IPS-20b (cell line): ENCODE measurements at regions not wholly inside any gene's neighbourhood (a gene's known extent, or its start where the extent isn't known, plus 50 kb on each side); places are given as distances from the start of the nearest gene placed in this dataset.

Experiments
- H3K27ac ChIP-seq: one replicate; pipeline ENCODE4 v1.5.1; 2013; ENCODE audit warnings: low read length
- H3K27me3 ChIP-seq: 2 replicates; pipeline ENCODE4 v1.6.1; 2013; ENCODE audit warnings: mild to moderate bottlenecking, low read length, inconsistent platforms; ENCODE audit not compliant: insufficient read depth
- H3K36me3 ChIP-seq: 2 replicates; pipeline ENCODE4 v1.6.1; 2013; ENCODE audit warnings: low read depth, mild to moderate bottlenecking, inconsistent platforms, low read length, moderate library complexity; ENCODE audit not compliant: insufficient read depth
- H3K4me1 ChIP-seq: 2 replicates; pipeline ENCODE4 v1.6.1; 2013; ENCODE audit warnings: mild to moderate bottlenecking, control low read depth, inconsistent platforms, low read length, moderate library complexity; ENCODE audit not compliant: insufficient read depth
- H3K4me3 ChIP-seq: 2 replicates; pipeline ENCODE4 v1.5.1; 2013; ENCODE audit warnings: mild to moderate bottlenecking, low read length, inconsistent platforms
- H3K9ac ChIP-seq: 2 replicates; pipeline ENCODE4 v1.6.1; 2013; ENCODE audit warnings: low read depth, mild to moderate bottlenecking, inconsistent platforms, low read length, moderate library complexity
- H3K9me3 ChIP-seq: 2 replicates; pipeline ENCODE4 v1.6.1; 2013; ENCODE audit warnings: mild to moderate bottlenecking, low read depth, low read length, inconsistent platforms; ENCODE audit not compliant: insufficient read depth

- H3K36me3 ChIP-seq = no peaks in the 10 kb centered on the region
- no peak overlapping the region for H3K4me3 ChIP-seq
- H3K4me1 ChIP-seq = no peaks in the 10 kb centered on the region
- H3K9ac ChIP-seq = no peak overlapping the region
- no peaks in the 10 kb centered on the region for H3K9me3 ChIP-seq
- no peaks in the 10 kb centered on the region for H3K27me3 ChIP-seq
- no peak overlapping the region for H3K27ac ChIP-seq
Observed at GRCh38 chr12:22740656-22741355, 115.8 kb downstream of the ETNK1 start.

GRCh38 chr12:22743700-22744099 is 118.7 kb downstream of the ETNK1 start:
- Histone ChIP-seq H3K36me3 (no peaks in the 10 kb centered on the region), H3K27ac (no peak overlapping the region), H3K27me3 (no peaks in the 10 kb centered on the region), H3K4me1 (no peaks in the 10 kb centered on the region), H3K9ac (no peak overlapping the region), H3K9me3 (no peaks in the 10 kb centered on the region), H3K4me3 (no peak overlapping the region)

GRCh38 chr12:22744197-22744596 is 119.2 kb downstream of the ETNK1 start:
- Histone ChIP-seq H3K4me3 (no peak overlapping the region), H3K27me3 (no peaks in the 10 kb centered on the region), H3K9ac (no peak overlapping the region), H3K27ac (no peak overlapping the region), H3K9me3 (no peaks in the 10 kb centered on the region), H3K4me1 (no peaks in the 10 kb centered on the region), H3K36me3 (no peaks in the 10 kb centered on the region)

GRCh38 chr12:22746720-22747119 is 121.7 kb downstream of the ETNK1 start:
- Histone ChIP-seq H3K4me1 (no peaks in the 10 kb centered on the region), H3K4me3 (no peak overlapping the region), H3K36me3 (no peaks in the 10 kb centered on the region), H3K9me3 (no peaks in the 10 kb centered on the region), H3K27me3 (no peaks in the 10 kb centered on the region), H3K27ac (no peak overlapping the region), H3K9ac (no peak overlapping the region)

GRCh38 chr12:22755629-22756028 is 130.7 kb downstream of the ETNK1 start:
- Histone ChIP-seq H3K36me3 (no peaks in the 10 kb centered on the region), H3K27ac (no peak overlapping the region), H3K4me3 (no peak overlapping the region)

GRCh38 chr12:22759769-22760674 is 135.1 kb downstream of the ETNK1 start:
- no peaks in the 10 kb centered on the region for H3K4me1 ChIP-seq
- no peaks in the 10 kb centered on the region for H3K36me3 ChIP-seq
- H3K9me3 ChIP-seq = no peaks in the 10 kb centered on the region
- no peak overlapping the region for H3K9ac ChIP-seq
- H3K27me3 ChIP-seq = no peaks in the 10 kb centered on the region
- H3K4me3 ChIP-seq = no peak overlapping the region
- no peak overlapping the region for H3K27ac ChIP-seq

More at GRCh38 chr12:22755629-22756028, 130.7 kb downstream of the ETNK1 start:
- H3K9ac ChIP-seq = no peak overlapping the region
- H3K9me3 ChIP-seq = no peaks in the 10 kb centered on the region
- no peaks in the 10 kb centered on the region for H3K4me1 ChIP-seq
- no peaks in the 10 kb centered on the region for H3K27me3 ChIP-seq

- no peak overlapping the region for H3K27ac ChIP-seq
- H3K9ac ChIP-seq = no peak overlapping the region
- H3K4me3 ChIP-seq = no peak overlapping the region
- no peaks in the 10 kb centered on the region for H3K36me3 ChIP-seq
- H3K4me1 ChIP-seq = no peaks in the 10 kb centered on the region
- H3K27me3 ChIP-seq = no peaks in the 10 kb centered on the region; the same call in 1 of the 2 replicates
- H3K9me3 ChIP-seq = no peaks in the 10 kb centered on the region
Observed at GRCh38 chr12:22765421-22766130, 140.6 kb downstream of the ETNK1 start.

GRCh38 chr12:22766911-22767420 is 142.0 kb downstream of the ETNK1 start:
- H3K4me3 ChIP-seq = no peak overlapping the region

GRCh38 chr12:22781339-22781738 is 156.4 kb downstream of the ETNK1 start:
- H3K27ac ChIP-seq = no peak overlapping the region
- no peak overlapping the region for H3K4me3 ChIP-seq
- no peaks in the 10 kb centered on the region for H3K36me3 ChIP-seq
- no peaks in the 10 kb centered on the region for H3K27me3 ChIP-seq
- no peaks in the 10 kb centered on the region; the same call in 1 of the 2 replicates for H3K9me3 ChIP-seq
- no peaks in the 10 kb centered on the region for H3K4me1 ChIP-seq
- H3K9ac ChIP-seq = no peak overlapping the region

More at GRCh38 chr12:22766911-22767420, 142.0 kb downstream of the ETNK1 start:
- no peaks in the 10 kb centered on the region; the same call in 1 of the 2 replicates for H3K27me3 ChIP-seq
- H3K4me1 ChIP-seq = no peaks in the 10 kb centered on the region
- no peaks in the 10 kb centered on the region for H3K9me3 ChIP-seq
- H3K36me3 ChIP-seq = no peaks in the 10 kb centered on the region
- H3K27ac ChIP-seq = no peak overlapping the region
- no peak overlapping the region for H3K9ac ChIP-seq

GRCh38 chr12:22787557-22787956 is 162.6 kb downstream of the ETNK1 start:
- H3K27ac ChIP-seq = no peak overlapping the region
- H3K4me3 ChIP-seq = no peak overlapping the region
- H3K9ac ChIP-seq = no peak overlapping the region
- no peaks in the 10 kb centered on the region for H3K36me3 ChIP-seq
- H3K27me3 ChIP-seq = no peaks in the 10 kb centered on the region
- H3K9me3 ChIP-seq = no peaks in the 10 kb centered on the region; the same call in 1 of the 2 replicates
- no peaks in the 10 kb centered on the region for H3K4me1 ChIP-seq

- no peaks in the 10 kb centered on the region for H3K36me3 ChIP-seq
- H3K27me3 ChIP-seq = no peaks in the 10 kb centered on the region
- H3K4me3 ChIP-seq = no peak overlapping the region
- H3K9me3 ChIP-seq = no peaks in the 10 kb centered on the region
- no peak overlapping the region for H3K9ac ChIP-seq
- H3K27ac ChIP-seq = no peak overlapping the region
- H3K4me1 ChIP-seq = no peaks in the 10 kb centered on the region
Observed at GRCh38 chr12:22788913-22789312, 163.9 kb downstream of the ETNK1 start.
